Liver (tissue), 8 donors: ENCODE measurements at regions not wholly inside any gene's neighbourhood (a gene's known extent, or its start where the extent isn't known, plus 50 kb on each side); places are given as distances from the start of the nearest gene placed in this dataset.

Experiments used
- DNase-seq: peaks from one replicate; pipeline ENCODE4 v3.0.0-alpha.2; 2017; ENCODE audit warnings: low spot score
- H3K27ac ChIP-seq, 2 donors: one replicate each; pipeline ENCODE4 v1.7.0; 2013; ENCODE audit warnings: inconsistent platforms in 2 of 2, low read length in 2 of 2, control low read depth in 1 of 2, low read depth in 1 of 2, mild to moderate bottlenecking in 1 of 2
- H3K27me3 ChIP-seq, 4 donors: one replicate each; pipeline versions ENCODE4 v1.6.1 to v1.7.0; 2013; ENCODE audit warnings: low read length in 3 of 4, inconsistent platforms in 1 of 4, mild to moderate bottlenecking in 1 of 4, moderate library complexity in 1 of 4; ENCODE audit not compliant: control insufficient read depth in 4 of 4, insufficient read depth in 4 of 4
- H3K36me3 ChIP-seq, 4 donors: one replicate each; pipeline versions ENCODE4 v1.6.1 to v1.7.0; 2013; ENCODE audit warnings: low read length in 3 of 4, mild to moderate bottlenecking in 3 of 4, low read depth in 1 of 4, moderate library complexity in 1 of 4; ENCODE audit not compliant: control insufficient read depth in 4 of 4, insufficient read depth in 3 of 4
- H3K4me1 ChIP-seq, 4 donors: one replicate each; pipeline versions ENCODE4 v1.6.1 to v1.7.0; 2013; ENCODE audit warnings: low read length in 3 of 4, mild to moderate bottlenecking in 3 of 4, moderate library complexity in 1 of 4; ENCODE audit not compliant: control insufficient read depth in 4 of 4, insufficient read depth in 4 of 4
- H3K4me3 ChIP-seq, 3 donors: one replicate each; pipeline versions ENCODE4 v1.6.1 to v1.7.0; 2013; ENCODE audit warnings: low read length in 3 of 3, control low read depth in 1 of 3, low read depth in 1 of 3, mild to moderate bottlenecking in 1 of 3
- H3K9ac ChIP-seq, 2 donors: one replicate each; pipeline ENCODE4 v1.7.0; 2013; ENCODE audit warnings: low read length in 2 of 2, mild to moderate bottlenecking in 2 of 2, moderate library complexity in 2 of 2, control low read depth in 1 of 2, low read depth in 1 of 2
- H3K9me3 ChIP-seq, 4 donors: one replicate each; pipeline versions ENCODE4 v1.6.1 to v1.7.0; 2013; ENCODE audit warnings: low read length in 3 of 4; ENCODE audit not compliant: control insufficient read depth in 4 of 4
- FOXA1 ChIP-seq: IDR thresholded peaks from 2 replicates; pipeline ENCODE4 v1.6.1; 2016; ENCODE audit warnings: antibody characterized with exemption
- FOXA2 ChIP-seq: IDR thresholded peaks from 2 replicates; pipeline ENCODE4 v1.6.1; 2016; ENCODE audit warnings: antibody characterized with exemption
- GABPA ChIP-seq, 2 donors: IDR thresholded peaks in 1 of 2; conservative IDR thresholded peaks in 1 of 2; 2 replicates each; pipeline ENCODE4 v1.6.1; 2016; ENCODE audit warnings: antibody characterized with exemption in 2 of 2, mild to moderate bottlenecking in 1 of 2, moderate library complexity in 1 of 2
- HNF4A ChIP-seq, 2 donors: conservative IDR thresholded peaks; 2 replicates each; pipeline ENCODE4 v1.6.1; 2016; ENCODE audit warnings: antibody characterized with exemption in 2 of 2, mild to moderate bottlenecking in 2 of 2
- HNF4G ChIP-seq: IDR thresholded peaks from 2 replicates; pipeline ENCODE4 v1.6.1; 2016; ENCODE audit warnings: antibody characterized with exemption
- NR2F2 ChIP-seq: IDR thresholded peaks from 2 replicates; pipeline ENCODE4 v1.6.1; 2016; ENCODE audit warnings: antibody characterized with exemption
- RAD21 ChIP-seq, 2 donors: IDR thresholded peaks; 2 replicates each; pipeline ENCODE4 v1.6.1; 2016; ENCODE audit warnings: antibody characterized with exemption in 2 of 2, mild to moderate bottlenecking in 2 of 2
- RXRA ChIP-seq, 2 donors: IDR thresholded peaks; 2 replicates each; pipeline ENCODE4 v1.6.1; 2017 to 2018; ENCODE audit warnings: antibody characterized with exemption in 2 of 2, mild to moderate bottlenecking in 1 of 2
- SP1 ChIP-seq: IDR thresholded peaks from 2 replicates; pipeline ENCODE4 v1.6.1; 2018; ENCODE audit warnings: antibody characterized with exemption, mild to moderate bottlenecking
- TAF1 ChIP-seq: conservative IDR thresholded peaks from 2 replicates; pipeline ENCODE4 v1.6.1; 2016; ENCODE audit warnings: antibody characterized with exemption, mild to moderate bottlenecking
- YY1 ChIP-seq: IDR thresholded peaks from 2 replicates; pipeline ENCODE4 v1.6.1; 2016; ENCODE audit warnings: antibody characterized with exemption, mild to moderate bottlenecking
- WGBS: extraction: QIAGEN DNeasy Blood & Tissue Kit; methylation state at CpG from one replicate; pipeline ENCODE4 v1.1.7; 2013; 5-methylcytosine and 5-hydroxymethylcytosine counted together
- TF ChIP-seq, protein P1 (sequence below): fragments of 150-350 bp; IDR thresholded peaks from 2 replicates; pipeline ENCODE4 v1.5.1; 2017; ENCODE audit warnings: improper control_type of control experiment, low read depth, low read length; ENCODE audit not compliant: missing input control
- TF ChIP-seq, protein P2 (sequence below): IDR thresholded peaks from 2 replicates; pipeline ENCODE4 v1.6.1; 2016; ENCODE audit warnings: antibody characterized with exemption, mild to moderate bottlenecking
- TF ChIP-seq, protein P3 (sequence below): IDR thresholded peaks from 2 replicates; pipeline ENCODE4 v1.6.1; 2016; ENCODE audit warnings: antibody characterized with exemption
- TF ChIP-seq, protein P4 (sequence below): IDR thresholded peaks from 2 replicates; pipeline ENCODE4 v1.6.1; 2016; ENCODE audit warnings: antibody characterized with exemption
- donor health status: healthy.
- donor health status: healthy.
- donor health status: healthy.
- donor health status: healthy.
- donor health status: healthy.

DNA sequence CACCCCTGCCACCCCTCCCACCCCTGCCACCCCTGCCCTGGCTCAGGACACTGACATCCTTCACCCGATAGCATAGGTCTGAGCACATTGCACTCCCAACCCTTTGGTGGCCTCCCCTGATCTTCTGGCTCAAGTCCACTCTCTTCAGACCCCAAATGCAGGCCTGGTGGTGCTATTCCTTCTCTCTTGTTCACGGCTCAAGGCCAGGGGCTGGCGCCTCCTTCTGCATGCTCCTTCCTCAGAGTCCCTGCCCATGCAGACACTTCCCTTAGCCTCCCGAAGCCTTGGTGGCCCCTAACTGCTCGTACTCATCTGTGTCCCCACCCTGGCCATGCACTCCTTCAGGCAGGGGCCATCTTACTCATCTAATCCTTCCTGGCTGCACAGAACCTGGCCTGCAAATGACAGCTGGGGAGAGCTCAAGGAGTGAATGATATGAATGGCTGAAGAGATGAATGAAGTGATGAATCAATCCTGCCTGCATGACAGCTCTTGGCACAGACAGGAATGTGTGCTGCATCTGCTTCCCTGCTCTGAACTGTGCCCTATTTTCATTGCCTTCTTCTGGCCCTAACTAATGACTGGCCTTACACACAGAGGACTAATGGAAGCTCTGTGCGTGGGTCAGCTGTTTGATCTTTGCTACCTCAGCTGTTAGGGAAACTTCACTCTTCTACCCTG, 290.8 kb downstream of the DYSF start:
- Histone ChIP-seq H3K9ac (no peak overlapping the region), H3K27me3 (no peaks in the 10 kb centered on the region)
- WGBS, result 92% methylated on average over 6 of the region's 6 CpGs

More for the DNA sequence above, 290.8 kb downstream of the DYSF start:
- Histone ChIP-seq H3K9me3 (peaks cover 0 to 3% (median 0%) of the 10 kb centered on the region in 4 donors), H3K36me3 (no peaks in the 10 kb centered on the region), H3K4me3 (no peak overlapping the region), H3K4me1 (no peaks in the 10 kb centered on the region), H3K27ac (no peak overlapping the region)
- no peak for DNase-seq
- TF ChIP-seq, protein P1, sequence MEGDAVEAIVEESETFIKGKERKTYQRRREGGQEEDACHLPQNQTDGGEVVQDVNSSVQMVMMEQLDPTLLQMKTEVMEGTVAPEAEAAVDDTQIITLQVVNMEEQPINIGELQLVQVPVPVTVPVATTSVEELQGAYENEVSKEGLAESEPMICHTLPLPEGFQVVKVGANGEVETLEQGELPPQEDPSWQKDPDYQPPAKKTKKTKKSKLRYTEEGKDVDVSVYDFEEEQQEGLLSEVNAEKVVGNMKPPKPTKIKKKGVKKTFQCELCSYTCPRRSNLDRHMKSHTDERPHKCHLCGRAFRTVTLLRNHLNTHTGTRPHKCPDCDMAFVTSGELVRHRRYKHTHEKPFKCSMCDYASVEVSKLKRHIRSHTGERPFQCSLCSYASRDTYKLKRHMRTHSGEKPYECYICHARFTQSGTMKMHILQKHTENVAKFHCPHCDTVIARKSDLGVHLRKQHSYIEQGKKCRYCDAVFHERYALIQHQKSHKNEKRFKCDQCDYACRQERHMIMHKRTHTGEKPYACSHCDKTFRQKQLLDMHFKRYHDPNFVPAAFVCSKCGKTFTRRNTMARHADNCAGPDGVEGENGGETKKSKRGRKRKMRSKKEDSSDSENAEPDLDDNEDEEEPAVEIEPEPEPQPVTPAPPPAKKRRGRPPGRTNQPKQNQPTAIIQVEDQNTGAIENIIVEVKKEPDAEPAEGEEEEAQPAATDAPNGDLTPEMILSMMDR, result no peak
- TF ChIP-seq GABPA (IDR thresholded peaks at IDR 0.05 in 1 of 2, conservative IDR thresholded peaks at IDR 0.05 in 1 of 2) (no peak), TAF1 (no peak), FOXA2 (no peak), YY1 (no peak), HNF4A (conservative IDR thresholded peaks at IDR 0.05) (no peak), RXRA (IDR thresholded peaks at IDR 0.05) (no peak), FOXA1 (no peak), NR2F2 (no peak), RAD21 (IDR thresholded peaks at IDR 0.05) (no peak), SP1 (no peak), HNF4G (no peak)
- TF ChIP-seq, protein P2, sequence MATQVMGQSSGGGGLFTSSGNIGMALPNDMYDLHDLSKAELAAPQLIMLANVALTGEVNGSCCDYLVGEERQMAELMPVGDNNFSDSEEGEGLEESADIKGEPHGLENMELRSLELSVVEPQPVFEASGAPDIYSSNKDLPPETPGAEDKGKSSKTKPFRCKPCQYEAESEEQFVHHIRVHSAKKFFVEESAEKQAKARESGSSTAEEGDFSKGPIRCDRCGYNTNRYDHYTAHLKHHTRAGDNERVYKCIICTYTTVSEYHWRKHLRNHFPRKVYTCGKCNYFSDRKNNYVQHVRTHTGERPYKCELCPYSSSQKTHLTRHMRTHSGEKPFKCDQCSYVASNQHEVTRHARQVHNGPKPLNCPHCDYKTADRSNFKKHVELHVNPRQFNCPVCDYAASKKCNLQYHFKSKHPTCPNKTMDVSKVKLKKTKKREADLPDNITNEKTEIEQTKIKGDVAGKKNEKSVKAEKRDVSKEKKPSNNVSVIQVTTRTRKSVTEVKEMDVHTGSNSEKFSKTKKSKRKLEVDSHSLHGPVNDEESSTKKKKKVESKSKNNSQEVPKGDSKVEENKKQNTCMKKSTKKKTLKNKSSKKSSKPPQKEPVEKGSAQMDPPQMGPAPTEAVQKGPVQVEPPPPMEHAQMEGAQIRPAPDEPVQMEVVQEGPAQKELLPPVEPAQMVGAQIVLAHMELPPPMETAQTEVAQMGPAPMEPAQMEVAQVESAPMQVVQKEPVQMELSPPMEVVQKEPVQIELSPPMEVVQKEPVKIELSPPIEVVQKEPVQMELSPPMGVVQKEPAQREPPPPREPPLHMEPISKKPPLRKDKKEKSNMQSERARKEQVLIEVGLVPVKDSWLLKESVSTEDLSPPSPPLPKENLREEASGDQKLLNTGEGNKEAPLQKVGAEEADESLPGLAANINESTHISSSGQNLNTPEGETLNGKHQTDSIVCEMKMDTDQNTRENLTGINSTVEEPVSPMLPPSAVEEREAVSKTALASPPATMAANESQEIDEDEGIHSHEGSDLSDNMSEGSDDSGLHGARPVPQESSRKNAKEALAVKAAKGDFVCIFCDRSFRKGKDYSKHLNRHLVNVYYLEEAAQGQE, result no peak
- TF ChIP-seq, protein P3, sequence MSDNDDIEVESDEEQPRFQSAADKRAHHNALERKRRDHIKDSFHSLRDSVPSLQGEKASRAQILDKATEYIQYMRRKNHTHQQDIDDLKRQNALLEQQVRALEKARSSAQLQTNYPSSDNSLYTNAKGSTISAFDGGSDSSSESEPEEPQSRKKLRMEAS, result no peak
- TF ChIP-seq, protein P4, sequence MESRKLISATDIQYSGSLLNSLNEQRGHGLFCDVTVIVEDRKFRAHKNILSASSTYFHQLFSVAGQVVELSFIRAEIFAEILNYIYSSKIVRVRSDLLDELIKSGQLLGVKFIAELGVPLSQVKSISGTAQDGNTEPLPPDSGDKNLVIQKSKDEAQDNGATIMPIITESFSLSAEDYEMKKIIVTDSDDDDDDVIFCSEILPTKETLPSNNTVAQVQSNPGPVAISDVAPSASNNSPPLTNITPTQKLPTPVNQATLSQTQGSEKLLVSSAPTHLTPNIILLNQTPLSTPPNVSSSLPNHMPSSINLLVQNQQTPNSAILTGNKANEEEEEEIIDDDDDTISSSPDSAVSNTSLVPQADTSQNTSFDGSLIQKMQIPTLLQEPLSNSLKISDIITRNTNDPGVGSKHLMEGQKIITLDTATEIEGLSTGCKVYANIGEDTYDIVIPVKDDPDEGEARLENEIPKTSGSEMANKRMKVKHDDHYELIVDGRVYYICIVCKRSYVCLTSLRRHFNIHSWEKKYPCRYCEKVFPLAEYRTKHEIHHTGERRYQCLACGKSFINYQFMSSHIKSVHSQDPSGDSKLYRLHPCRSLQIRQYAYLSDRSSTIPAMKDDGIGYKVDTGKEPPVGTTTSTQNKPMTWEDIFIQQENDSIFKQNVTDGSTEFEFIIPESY, result no peak
